A549 (cell line): ENCODE measurements at regions not wholly inside any gene's neighbourhood (a gene's known extent, or its start where the extent isn't known, plus 50 kb on each side); places are given as distances from the start of the nearest gene placed in this dataset.

Experiments used
- ATAC-seq, 2 experiments: fragments of 200-7000 bp in 1 of 2; fragments of >200 bp in 1 of 2; cut with Nextera tagmentation in 1 of 2; cut with Tn5 transposase in 1 of 2; 3 replicates each; pipeline versions ENCODE4 v1.8.0 to v1.9.1; 2018 to 2020; ENCODE audit warnings: mild to moderate bottlenecking in 1 of 2, moderate library complexity in 1 of 2
- CTCF ChIA-PET: fragments of 300-600 bp; sonication (Branson Sonifier 250); formaldehyde crosslinking; extraction: SDS; loops from one replicate; lab custom pipeline; 2021; ENCODE audit warnings: antibody characterized with exemption, inconsistent platforms; lab: Yijun Ruan, JAX
- POLR2A ChIA-PET: fragments of 350-600 bp; formaldehyde crosslinking; extraction: SDS; loops from one replicate; lab custom pipeline; 2021; ENCODE audit warnings: antibody characterized with exemption, inconsistent platforms; lab: Yijun Ruan, JAX
- DNase-seq, 2 experiments: peaks; one replicate each; pipeline versions ENCODE4 v3.0.0 to v3.0.0-alpha.2; 2011 to 2016; ENCODE audit warnings: low read depth in 1 of 2, low spot score in 1 of 2
- FAIRE-seq: peaks from 2 replicates; lab custom pipeline; 2011; peaks lifted over from hg19 to GRCh38; lab: Jason Lieb, UNC
- H3K27ac ChIP-seq, 2 experiments: fragments of >200 bp; sonication (Bioruptor Twin); formaldehyde crosslinking; 3 replicates each; pipeline ENCODE4 v1.5.1; 2016 to 2017
- H3K4me1 ChIP-seq: fragments of >200 bp; sonication (Bioruptor Twin); formaldehyde crosslinking; 3 replicates; pipeline ENCODE4 v1.6.1; 2016
- H3K4me2 ChIP-seq: fragments of >200 bp; sonication (Bioruptor Twin); formaldehyde crosslinking; 3 replicates; pipeline ENCODE4 v1.6.1; 2016
- H3K4me3 ChIP-seq: fragments of >200 bp; sonication (Bioruptor Twin); formaldehyde crosslinking; 3 replicates; pipeline ENCODE4 v1.5.1; 2016
- H3K9me3 ChIP-seq: fragments of >200 bp; sonication (Bioruptor Twin); formaldehyde crosslinking; 3 replicates; pipeline ENCODE4 v1.6.1; 2016
- BHLHE40 ChIP-seq: IDR thresholded peaks from 2 replicates; pipeline ENCODE4 v1.6.1; 2012; ENCODE audit warnings: low read depth, low read length, inconsistent platforms
- CEBPB ChIP-seq, 2 experiments: fragments of >200 bp in 1 of 2; sonication (Bioruptor Twin) in 1 of 2; formaldehyde crosslinking in 1 of 2; IDR thresholded peaks; 2 replicates each; pipeline ENCODE4 v1.6.1; 2012 to 2016
- CHD4 ChIP-seq: fragments of 200-600 bp; sonication (generic); IDR thresholded peaks from 2 replicates; pipeline ENCODE4 v1.6.1; 2016; ENCODE audit warnings: antibody characterized with exemption, mild to moderate bottlenecking, borderline replicate concordance
- EHF ChIP-seq: fragments of 250-450 bp; sonication (Bioruptor Pico); IDR thresholded peaks from 2 replicates; pipeline ENCODE4 v1.5.0; 2020; ENCODE audit warnings: mild to moderate bottlenecking
- EHMT2 ChIP-seq: fragments of 200-600 bp; sonication (generic); IDR thresholded peaks from 2 replicates; pipeline ENCODE4 v1.6.1; 2016; ENCODE audit warnings: antibody characterized with exemption, low read depth, mild to moderate bottlenecking, moderate library complexity
- FOSL2 ChIP-seq, 2 experiments: fragments of 450-650 bp in 1 of 2; fragments of >200 bp in 1 of 2; sonication (Bioruptor Twin) in 1 of 2; formaldehyde crosslinking; IDR thresholded peaks; 2 replicates each; pipeline versions ENCODE4 v1.5.0 to v1.6.1; 2016 to 2020; ENCODE audit warnings: mild to moderate bottlenecking in 1 of 2, moderate library complexity in 1 of 2
- HEYL ChIP-seq: fragments of 250-450 bp; sonication (Bioruptor Pico); IDR thresholded peaks from 2 replicates; pipeline ENCODE4 v1.8.0; 2021; ENCODE audit warnings: mild to moderate bottlenecking, moderate library complexity
- MAFK ChIP-seq: fragments of 450-650 bp; IDR thresholded peaks from 2 replicates; pipeline ENCODE4 v1.6.1; 2014; ENCODE audit not compliant: partially characterized antibody
- MAZ ChIP-seq: fragments of 150-350 bp; IDR thresholded peaks from 2 replicates; pipeline ENCODE4 v1.6.1; 2014; ENCODE audit warnings: antibody characterized with exemption, low read depth, low read length, borderline replicate concordance
- MYC ChIP-seq: IDR thresholded peaks from 2 replicates; pipeline ENCODE4 v1.6.1; 2012; ENCODE audit warnings: mild to moderate bottlenecking, inconsistent platforms, low read length, improper control_type of control experiment, borderline replicate concordance
- NPAS2 ChIP-seq: fragments of 250-450 bp; sonication (Bioruptor Pico); IDR thresholded peaks from 2 replicates; pipeline ENCODE4 v1.8.0; 2022; ENCODE audit warnings: mild to moderate bottlenecking, moderate library complexity, borderline replicate concordance
- NR3C1 ChIP-seq: fragments of >200 bp; sonication (Bioruptor Twin); formaldehyde crosslinking; IDR thresholded peaks from 3 replicates; pipeline ENCODE4 v1.6.1; 2017
- PHF8 ChIP-seq: fragments of 200-600 bp; sonication (generic); IDR thresholded peaks from 2 replicates; pipeline ENCODE4 v1.6.1; 2016; ENCODE audit warnings: low read depth, mild to moderate bottlenecking, antibody characterized with exemption, moderate library complexity, borderline replicate concordance
- RARB ChIP-seq: fragments of 250-450 bp; sonication (Bioruptor Pico); IDR thresholded peaks from 2 replicates; pipeline ENCODE4 v1.8.0; 2021; ENCODE audit warnings: mild to moderate bottlenecking, moderate library complexity
- RCOR1 ChIP-seq: fragments of 150-350 bp; IDR thresholded peaks from 2 replicates; pipeline ENCODE4 v1.6.1; 2014; ENCODE audit warnings: antibody characterized with exemption, low read length, low read depth
- RNF2 ChIP-seq: fragments of 200-600 bp; sonication (generic); IDR thresholded peaks from 2 replicates; pipeline ENCODE4 v1.6.1; 2016; ENCODE audit warnings: low read depth, mild to moderate bottlenecking, antibody characterized with exemption, moderate library complexity, borderline replicate concordance
- SMC3 ChIP-seq: fragments of >200 bp; sonication (Bioruptor Twin); formaldehyde crosslinking; IDR thresholded peaks from 3 replicates; pipeline ENCODE4 v1.6.1; 2018; ENCODE audit warnings: inconsistent platforms
- SREBF2 ChIP-seq: fragments of 450-650 bp; IDR thresholded peaks from 2 replicates; pipeline ENCODE4 v1.6.1; 2014; ENCODE audit warnings: mild to moderate bottlenecking, moderate library complexity
- TP53 ChIP-seq: fragments of 250-450 bp; sonication (Bioruptor Pico); IDR thresholded peaks from 2 replicates; pipeline ENCODE4 v1.5.0; 2021; ENCODE audit warnings: mild to moderate bottlenecking, moderate library complexity
- WGBS: methylation state at CpG from one replicate; pipeline ENCODE4 v1.1.6; 2017; ENCODE audit errors: missing lambda C conversion rate; 5-methylcytosine and 5-hydroxymethylcytosine counted together
- TF ChIP-seq, protein P1 (sequence below): fragments of 250-450 bp; sonication (Bioruptor Pico); IDR thresholded peaks from 2 replicates; pipeline ENCODE4 v1.5.0; 2021; ENCODE audit warnings: mild to moderate bottlenecking, moderate library complexity, borderline replicate concordance
- TF ChIP-seq, protein P2 (sequence below): IDR thresholded peaks from 2 replicates; pipeline ENCODE4 v1.6.1; 2012
- TF ChIP-seq, protein P3 (sequence below): fragments of >200 bp; sonication (Bioruptor Twin); formaldehyde crosslinking; IDR thresholded peaks from 3 replicates; pipeline ENCODE4 v1.5.1; 2016
- TF ChIP-seq, protein P4 (sequence below): fragments of >200 bp; sonication (Bioruptor Twin); formaldehyde crosslinking; IDR thresholded peaks from 3 replicates; pipeline ENCODE4 v1.6.1; 2016

DNA sequence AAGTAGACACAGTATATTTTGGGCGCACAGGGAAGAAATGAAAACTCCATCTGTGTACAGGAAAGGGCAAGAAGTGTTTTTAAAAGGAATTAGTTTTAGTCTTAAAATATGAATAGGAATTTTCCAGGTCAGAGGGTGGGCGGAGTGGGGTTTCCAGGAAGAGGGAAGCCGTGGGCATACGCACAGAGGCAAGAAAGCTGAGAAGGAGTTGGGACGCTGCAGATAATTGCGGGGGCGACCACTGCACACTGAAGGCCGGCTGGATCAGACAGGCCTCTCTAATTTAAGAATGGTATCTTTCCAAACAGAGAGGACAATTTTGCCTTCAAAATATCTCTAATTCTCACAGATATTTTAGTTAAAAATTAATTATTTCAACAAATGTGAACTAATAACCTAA, 189.1 kb upstream of the INHBA start:
- no peak overlapping the region for H3K27ac ChIP-seq
- CTCF ChIA-PET, result interaction anchor here (0.6 kb wide), 1 partner anchor 575 kb away, joined by 3 read pairs; no protein-coding TSS in a partner anchor
- ATAC-seq (no peak), DNase-seq (no peak), FAIRE-seq (no peak)
- no peaks in the 10 kb centered on the region for H3K9me3 ChIP-seq
- TF ChIP-seq EHF (no peak), MAZ (no peak), HEYL (CRISPR knock-in tag) (no peak), NPAS2 (no peak), MYC (no peak), RARB (CRISPR knock-in tag) (no peak), RCOR1 (no peak), EHMT2 (no peak), BHLHE40 (no peak)
- H3K4me3 ChIP-seq, result no peak overlapping the region
- H3K4me1 ChIP-seq, result no peaks in the 10 kb centered on the region
- WGBS, result 58% methylated on average over 8 of the region's 8 CpGs
- POLR2A ChIA-PET, result no interaction called here
- H3K4me2 ChIP-seq, result no peak overlapping the region

DNA sequence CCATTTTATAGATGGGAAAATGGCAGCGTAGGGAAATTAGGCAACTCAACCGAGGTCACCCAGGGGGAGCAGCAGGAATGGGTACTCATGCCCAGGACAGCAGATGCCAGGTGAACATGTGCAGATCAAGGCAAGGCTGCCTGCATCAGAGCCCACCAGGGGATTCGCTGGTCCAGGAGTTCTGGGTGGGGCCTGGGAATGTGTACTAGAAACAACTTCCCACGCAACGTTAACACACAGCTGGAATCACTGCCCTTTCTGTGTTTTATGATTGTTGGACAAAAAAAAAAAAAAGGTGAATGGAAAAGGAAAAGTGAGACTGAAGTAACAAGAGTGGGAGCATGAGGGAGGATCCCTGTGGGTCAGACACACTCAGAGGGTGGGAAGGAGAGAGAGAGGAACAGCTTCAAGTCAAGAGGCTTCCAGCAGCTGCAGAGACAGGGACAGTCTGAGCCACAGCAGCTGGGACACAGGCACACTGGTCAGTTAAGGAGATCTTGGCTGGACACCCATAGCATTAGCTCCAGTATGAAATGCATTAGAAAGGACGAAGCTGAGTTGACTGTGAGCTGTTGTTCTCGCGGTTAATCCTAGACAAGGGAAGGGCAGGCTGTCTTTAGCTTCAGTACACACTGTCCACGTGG, 187.9 kb upstream of the INHBA start:
- FAIRE-seq (no peak), ATAC-seq (no peak), DNase-seq (no peak)
- 45% methylated on average over 9 of the region's 9 CpGs for WGBS
- ChIA-PET CTCF (no interaction called here), POLR2A (no interaction called here)
- Histone ChIP-seq H3K27ac (no peak overlapping the region), H3K9me3 (no peaks in the 10 kb centered on the region), H3K4me3 (no peak overlapping the region), H3K4me2 (no peak overlapping the region), H3K4me1 (no peaks in the 10 kb centered on the region)
- TF ChIP-seq TP53 (CRISPR knock-in tag) (no peak), CHD4 (no peak), PHF8 (no peak), MAFK (no peak), MYC (no peak), RARB (CRISPR knock-in tag) (no peak), CEBPB (IDR thresholded peaks at IDR 0.05) (no peak), RNF2 (no peak), SMC3 (no peak), FOSL2 (IDR thresholded peaks at IDR 0.05) (no peak), FOSL2 (CRISPR knock-in tag; IDR thresholded peaks at IDR 0.05) (no peak), NR3C1 (no peak), SREBF2 (no peak), MAZ (no peak)
- TF ChIP-seq, protein P1, sequence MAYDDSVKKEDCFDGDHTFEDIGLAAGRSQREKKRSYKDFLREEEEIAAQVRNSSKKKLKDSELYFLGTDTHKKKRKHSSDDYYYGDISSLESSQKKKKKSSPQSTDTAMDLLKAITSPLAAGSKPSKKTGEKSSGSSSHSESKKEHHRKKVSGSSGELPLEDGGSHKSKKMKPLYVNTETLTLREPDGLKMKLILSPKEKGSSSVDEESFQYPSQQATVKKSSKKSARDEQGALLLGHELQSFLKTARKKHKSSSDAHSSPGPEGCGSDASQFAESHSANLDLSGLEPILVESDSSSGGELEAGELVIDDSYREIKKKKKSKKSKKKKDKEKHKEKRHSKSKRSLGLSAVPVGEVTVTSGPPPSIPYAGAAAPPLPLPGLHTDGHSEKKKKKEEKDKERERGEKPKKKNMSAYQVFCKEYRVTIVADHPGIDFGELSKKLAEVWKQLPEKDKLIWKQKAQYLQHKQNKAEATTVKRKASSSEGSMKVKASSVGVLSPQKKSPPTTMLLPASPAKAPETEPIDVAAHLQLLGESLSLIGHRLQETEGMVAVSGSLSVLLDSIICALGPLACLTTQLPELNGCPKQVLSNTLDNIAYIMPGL, result no peak
- TF ChIP-seq, protein P2, sequence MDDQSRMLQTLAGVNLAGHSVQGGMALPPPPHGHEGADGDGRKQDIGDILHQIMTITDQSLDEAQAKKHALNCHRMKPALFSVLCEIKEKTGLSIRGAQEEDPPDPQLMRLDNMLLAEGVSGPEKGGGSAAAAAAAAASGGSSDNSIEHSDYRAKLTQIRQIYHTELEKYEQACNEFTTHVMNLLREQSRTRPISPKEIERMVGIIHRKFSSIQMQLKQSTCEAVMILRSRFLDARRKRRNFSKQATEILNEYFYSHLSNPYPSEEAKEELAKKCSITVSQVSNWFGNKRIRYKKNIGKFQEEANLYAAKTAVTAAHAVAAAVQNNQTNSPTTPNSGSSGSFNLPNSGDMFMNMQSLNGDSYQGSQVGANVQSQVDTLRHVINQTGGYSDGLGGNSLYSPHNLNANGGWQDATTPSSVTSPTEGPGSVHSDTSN, result no peak
- TF ChIP-seq, protein P3, sequence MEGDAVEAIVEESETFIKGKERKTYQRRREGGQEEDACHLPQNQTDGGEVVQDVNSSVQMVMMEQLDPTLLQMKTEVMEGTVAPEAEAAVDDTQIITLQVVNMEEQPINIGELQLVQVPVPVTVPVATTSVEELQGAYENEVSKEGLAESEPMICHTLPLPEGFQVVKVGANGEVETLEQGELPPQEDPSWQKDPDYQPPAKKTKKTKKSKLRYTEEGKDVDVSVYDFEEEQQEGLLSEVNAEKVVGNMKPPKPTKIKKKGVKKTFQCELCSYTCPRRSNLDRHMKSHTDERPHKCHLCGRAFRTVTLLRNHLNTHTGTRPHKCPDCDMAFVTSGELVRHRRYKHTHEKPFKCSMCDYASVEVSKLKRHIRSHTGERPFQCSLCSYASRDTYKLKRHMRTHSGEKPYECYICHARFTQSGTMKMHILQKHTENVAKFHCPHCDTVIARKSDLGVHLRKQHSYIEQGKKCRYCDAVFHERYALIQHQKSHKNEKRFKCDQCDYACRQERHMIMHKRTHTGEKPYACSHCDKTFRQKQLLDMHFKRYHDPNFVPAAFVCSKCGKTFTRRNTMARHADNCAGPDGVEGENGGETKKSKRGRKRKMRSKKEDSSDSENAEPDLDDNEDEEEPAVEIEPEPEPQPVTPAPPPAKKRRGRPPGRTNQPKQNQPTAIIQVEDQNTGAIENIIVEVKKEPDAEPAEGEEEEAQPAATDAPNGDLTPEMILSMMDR, result no peak
- TF ChIP-seq, protein P4, sequence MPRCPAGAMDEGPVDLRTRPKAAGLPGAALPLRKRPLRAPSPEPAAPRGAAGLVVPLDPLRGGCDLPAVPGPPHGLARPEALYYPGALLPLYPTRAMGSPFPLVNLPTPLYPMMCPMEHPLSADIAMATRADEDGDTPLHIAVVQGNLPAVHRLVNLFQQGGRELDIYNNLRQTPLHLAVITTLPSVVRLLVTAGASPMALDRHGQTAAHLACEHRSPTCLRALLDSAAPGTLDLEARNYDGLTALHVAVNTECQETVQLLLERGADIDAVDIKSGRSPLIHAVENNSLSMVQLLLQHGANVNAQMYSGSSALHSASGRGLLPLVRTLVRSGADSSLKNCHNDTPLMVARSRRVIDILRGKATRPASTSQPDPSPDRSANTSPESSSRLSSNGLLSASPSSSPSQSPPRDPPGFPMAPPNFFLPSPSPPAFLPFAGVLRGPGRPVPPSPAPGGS, result no peak
